K562 (cell line): ENCODE measurements at regions not wholly inside any gene's neighbourhood (a gene's known extent, or its start where the extent isn't known, plus 50 kb on each side); places are given as distances from the start of the nearest gene placed in this dataset.

ENCODE experiments used
- ATAC-seq: fragments of 200-7000 bp; cut with Tn5 transposase; 3 replicates; pipeline ENCODE4 v1.9.1; 2020; ENCODE audit warnings: moderate library complexity
- BruUV-seq: library from RNA; stranded (reverse); fragments of 400-500 nt; replicated peaks from 2 replicates; lab custom pipeline; 2021; lab: Mats Ljungman, UMichigan
- CTCF ChIA-PET: fragments of 300-600 bp; formaldehyde crosslinking; extraction: SDS; loops from one replicate; lab custom pipeline; 2021; ENCODE audit warnings: low intra/inter-chr PET ratio; lab: Yijun Ruan, JAX
- POLR2A ChIA-PET: fragments of 300-600, 350-650 bp; sonication (Branson Sonifier 250); formaldehyde crosslinking; extraction: SDS; loops from one replicate; lab custom pipeline; 2021; ENCODE audit warnings: antibody characterized with exemption, inconsistent platforms; lab: Yijun Ruan, JAX
- DNase-seq, 4 experiments: peaks; one replicate each; pipeline versions ENCODE4 v3.0.0 to v3.0.0-alpha.2; 2011 to 2018; ENCODE audit warnings: low spot score in 3 of 4, mixed read lengths in 3 of 4; ENCODE audit errors: extremely low read depth in 1 of 4
- FAIRE-seq: peaks from 2 replicates; lab custom pipeline; 2011; peaks lifted over from hg19 to GRCh38; lab: Jason Lieb, UNC
- H2AFZ ChIP-seq: 2 replicates; pipeline ENCODE4 v1.6.0; 2011; ENCODE audit warnings: low read depth, low read length, control low read depth, inconsistent platforms
- H3K27ac ChIP-seq: fragments of 200-600 bp; 3 replicates; pipeline ENCODE4 v1.8.0; 2011; ENCODE audit warnings: low read depth, mild to moderate bottlenecking, control low read depth, inconsistent platforms, low read length, moderate library complexity, mixed read lengths; ENCODE audit errors: extremely low read depth
- H3K27me3 ChIP-seq, 2 experiments: fragments of 300-600 bp in 1 of 2; 2 replicates in 1 of 2; 3 replicates in 1 of 2; pipeline versions ENCODE4 v1.6.0 to v1.8.0; 2011; ENCODE audit warnings: inconsistent platforms in 2 of 2, low read length in 2 of 2, mild to moderate bottlenecking in 1 of 2, mixed read lengths in 1 of 2, moderate library complexity in 1 of 2; ENCODE audit not compliant: control insufficient read depth in 2 of 2, insufficient read depth in 2 of 2
- H3K36me3 ChIP-seq: fragments of 300-600 bp; 3 replicates; pipeline ENCODE4 v1.8.0; 2011; ENCODE audit warnings: mild to moderate bottlenecking, low read length, inconsistent platforms; ENCODE audit not compliant: control insufficient read depth, insufficient read depth
- H3K4me1 ChIP-seq, 2 experiments: fragments of 200-600 bp in 1 of 2; replicated peaks in 1 of 2; 2 replicates in 1 of 2; 3 replicates in 1 of 2; pipeline versions ENCODE4 v1.5.1 to v1.8.0; 2011; ENCODE audit warnings: inconsistent platforms in 2 of 2, low read length in 2 of 2, mild to moderate bottlenecking in 1 of 2, mixed read lengths in 1 of 2, moderate library complexity in 1 of 2; ENCODE audit not compliant: control insufficient read depth in 2 of 2, insufficient read depth in 2 of 2
- H3K4me2 ChIP-seq: 2 replicates; pipeline ENCODE4 v1.6.1; 2011; ENCODE audit warnings: low read length, control low read depth, inconsistent platforms, mixed read lengths; ENCODE audit not compliant: insufficient read depth
- H3K4me3 ChIP-seq: fragments of 200-600 bp; sonication (generic), shearing (Covaris generic); 2 replicates; pipeline ENCODE4 v1.5.1; 2016; ENCODE audit warnings: control low read depth, inconsistent platforms
- H3K79me2 ChIP-seq: fragments of 200-600 bp; 3 replicates; pipeline ENCODE4 v1.8.0; 2011; ENCODE audit warnings: low read length, inconsistent platforms; ENCODE audit not compliant: control insufficient read depth, insufficient read depth
- H3K9ac ChIP-seq, 2 experiments: 2 replicates each; pipeline versions ENCODE4 v1.6.0 to v1.6.1; 2011; ENCODE audit warnings: low read depth in 2 of 2, low read length in 2 of 2, control low read depth in 1 of 2, inconsistent platforms in 1 of 2, mild to moderate bottlenecking in 1 of 2, mixed read lengths in 1 of 2; ENCODE audit not compliant: insufficient read depth in 1 of 2
- H3K9me1 ChIP-seq: one replicate; pipeline ENCODE4 v1.6.0; 2011; ENCODE audit warnings: inconsistent platforms, mild to moderate bottlenecking, low read length, moderate library complexity; ENCODE audit not compliant: control insufficient read depth, insufficient read depth
- H3K9me3 ChIP-seq: replicated peaks from 2 replicates; pipeline ENCODE4 v1.5.1; 2011; ENCODE audit warnings: low read depth, low read length, inconsistent platforms; ENCODE audit not compliant: control insufficient read depth, insufficient read depth
- H4K20me1 ChIP-seq: replicated peaks from 2 replicates; pipeline ENCODE4 v1.6.1; 2011; ENCODE audit warnings: low read length, inconsistent platforms, mixed read lengths; ENCODE audit not compliant: control insufficient read depth, insufficient read depth
- CAMTA2 ChIP-seq: fragments of 250-450 bp; sonication (Bioruptor Pico); conservative IDR thresholded peaks from 2 replicates; pipeline ENCODE4 v1.5.1; 2022
- CREB1 ChIP-seq, 2 experiments: sonication (generic) in 1 of 2; formaldehyde crosslinking in 1 of 2; IDR thresholded peaks; 2 replicates each; pipeline versions ENCODE4 v1.6.1 to v1.8.0; 2012 to 2022; ENCODE audit warnings: inconsistent platforms in 1 of 2, mild to moderate bottlenecking in 1 of 2, missing genetic modification reagents in 1 of 2, moderate library complexity in 1 of 2
- CXXC5 ChIP-seq: fragments of 250-450 bp; sonication (Bioruptor Pico); IDR thresholded peaks from 2 replicates; pipeline ENCODE4 v1.8.0; 2022; ENCODE audit warnings: inconsistent platforms, mild to moderate bottlenecking, moderate library complexity
- E2F3 ChIP-seq: fragments of 250-450 bp; sonication (Bioruptor Pico); IDR thresholded peaks from 2 replicates; pipeline ENCODE4 v1.4.0; 2020; ENCODE audit warnings: mild to moderate bottlenecking
- ELF4 ChIP-seq: fragments of 450-650 bp; formaldehyde crosslinking; IDR thresholded peaks from 2 replicates; pipeline ENCODE4 v1.4.0; 2022; ENCODE audit warnings: missing genetic modification characterization
- GTF2E2 ChIP-seq: fragments of 200-800 bp; sonication (Bioruptor generic); IDR thresholded peaks from 2 replicates; pipeline ENCODE4 v1.6.1; 2016; ENCODE audit warnings: missing genetic modification characterization, missing compliant biosample characterization
- MAZ ChIP-seq, 2 experiments: fragments of 450-650 bp in 1 of 2; sonication (generic) in 1 of 2; formaldehyde crosslinking; IDR thresholded peaks in 1 of 2; conservative IDR thresholded peaks in 1 of 2; 2 replicates each; pipeline versions ENCODE4 v1.4.0 to v1.5.0; 2020; ENCODE audit warnings: mild to moderate bottlenecking in 1 of 2, missing genetic modification reagents in 1 of 2
- MBD2 ChIP-seq: sonication (generic); IDR thresholded peaks from 2 replicates; pipeline ENCODE4 v1.6.1; 2016; ENCODE audit warnings: low read depth, borderline replicate concordance
- PPARD ChIP-seq: fragments of 250-450 bp; sonication (Bioruptor Pico); IDR thresholded peaks from 2 replicates; pipeline ENCODE4 v1.8.0; 2022; ENCODE audit warnings: inconsistent platforms, mild to moderate bottlenecking, moderate library complexity
- RBM22 ChIP-seq: fragments of 200-400 bp; formaldehyde crosslinking; IDR thresholded peaks from 2 replicates; pipeline ENCODE4 v1.6.1; 2018; ENCODE audit warnings: low read length, low read depth; ENCODE audit not compliant: poor library complexity, severe bottlenecking
- U2AF1 ChIP-seq: fragments of 200-400 bp; formaldehyde crosslinking; optimal IDR thresholded peaks from 2 replicates; pipeline ENCODE3; 2017; ENCODE audit warnings: mild to moderate bottlenecking, low read depth, low read length, moderate library complexity
- ZNF644 ChIP-seq: fragments of 200-800 bp; sonication (Bioruptor generic); IDR thresholded peaks from 2 replicates; pipeline ENCODE4 v1.6.1; 2016; ENCODE audit warnings: low read depth, missing genetic modification characterization, missing compliant biosample characterization
- ZNF766 ChIP-seq: fragments of 200-800 bp; sonication (Bioruptor generic); conservative IDR thresholded peaks from 2 replicates; pipeline ENCODE4 v1.6.1; 2016; ENCODE audit warnings: missing genetic modification characterization, missing compliant biosample characterization
- WGBS: fragments of 100-300 bp; shearing (Covaris generic); methylation state at CpG from one replicate; pipeline ENCODE4 v1.1.6; 2016; ENCODE audit warnings: low coverage, mixed read lengths; ENCODE audit not compliant: insufficient coverage; ENCODE audit errors: missing lambda C conversion rate; 5-methylcytosine and 5-hydroxymethylcytosine counted together
- in situ Hi-C: fragments of 300-500 bp; cut with MboI; formaldehyde crosslinking; loops from 4 replicates; pipeline ENCODE4 v1.15.0; 2018; ENCODE audit warnings: inconsistent platforms, mixed read lengths
- intact Hi-C: fragments of 100-400 bp; cut with micrococcal nuclease; formaldehyde crosslinking; loops from 2 replicates; pipeline ENCODE4 v1.14.2; 2022

- H3K4me2 ChIP-seq, result no peak overlapping the region
- no peak overlapping the region for H3K4me3 ChIP-seq
- in situ Hi-C loops, result no loop called here
- no peaks in the 10 kb centered on the region for H3K79me2 ChIP-seq
- DNase-seq, result no peak
- no peak overlapping the region for H3K27ac ChIP-seq
- TF ChIP-seq U2AF1 (no peak), PPARD (no peak), MAZ (CRISPR knock-in tag; conservative IDR thresholded peaks at IDR 0.05 in 1 of 2, IDR thresholded peaks at IDR 0.05 in 1 of 2) (no peak), ZNF766 (CRISPR knock-in tag) (no peak), ELF4 (CRISPR knock-in tag) (no peak), GTF2E2 (tag) (no peak), MBD2 (no peak), ZNF644 (tag) (no peak), E2F3 (CRISPR knock-in tag) (no peak), RBM22 (no peak), CXXC5 (CRISPR knock-in tag) (no peak), CREB1 (IDR thresholded peaks at IDR 0.05) (no peak), CREB1 (CRISPR knock-in tag; IDR thresholded peaks at IDR 0.05) (no peak), CAMTA2 (CRISPR knock-in tag) (no peak)
- TF ChIP-seq, all 486 proteins: peak for 0
- ATAC-seq, result no peak
- 0% methylated on average over 3 of the region's 3 CpGs for WGBS
- Histone ChIP-seq H3K9ac (no peak overlapping the region), H3K36me3 (no peaks in the 10 kb centered on the region), H4K20me1 (no peaks in the 10 kb centered on the region), H2AFZ (no peak overlapping the region), H3K9me3 (no peaks in the 10 kb centered on the region), H3K27me3 (no peaks in the 10 kb centered on the region), H3K9me1 (no peaks in the 10 kb centered on the region), H3K4me1 (no peaks in the 10 kb centered on the region)
- no TSS peak for BruUV-seq
- CTCF ChIA-PET, result no interaction called here
- no peak for FAIRE-seq
- intact Hi-C loops, result no loop called here
- POLR2A ChIA-PET, result interaction anchor here (0.8 kb wide), 1 partner anchor 10 kb away, joined by 4 read pairs; no protein-coding TSS in a partner anchor
These were observed 78.3 kb upstream of the SEMA6A start for GRCh38 chr5:116652903-116653302.
